ENCODE measurements at regions not wholly inside any gene's neighbourhood (a gene's known extent, or its start where the extent isn't known, plus 50 kb on each side); places are given as distances from the start of the nearest gene placed in this dataset.
"Not testable (repeated sequence)": the region's sequence is repeated elsewhere in the genome, so short reads cannot be mapped to it uniquely, and the experiment has no call there.

DNA sequence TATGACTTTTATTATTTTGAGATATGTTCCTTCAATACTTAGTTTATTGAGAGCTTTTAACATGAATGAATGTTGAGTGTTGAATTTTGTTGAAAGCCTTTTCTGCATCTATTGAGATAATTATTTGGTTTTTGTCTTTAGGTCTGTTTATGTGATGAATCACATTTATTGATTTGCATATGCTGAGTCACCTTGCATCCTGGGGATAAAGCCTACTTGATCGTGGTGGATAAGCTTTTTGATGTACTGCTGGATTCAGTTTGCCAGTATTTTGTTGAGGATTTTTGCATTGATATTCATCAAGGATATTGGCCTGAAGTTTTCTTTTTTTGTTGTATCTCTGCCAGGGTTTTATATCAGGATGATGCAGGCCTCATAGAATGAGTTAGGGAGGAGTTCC lies 106.5 kb upstream of the DAZL start:
- not testable (repeated sequence) for DNase-seq

DNA sequence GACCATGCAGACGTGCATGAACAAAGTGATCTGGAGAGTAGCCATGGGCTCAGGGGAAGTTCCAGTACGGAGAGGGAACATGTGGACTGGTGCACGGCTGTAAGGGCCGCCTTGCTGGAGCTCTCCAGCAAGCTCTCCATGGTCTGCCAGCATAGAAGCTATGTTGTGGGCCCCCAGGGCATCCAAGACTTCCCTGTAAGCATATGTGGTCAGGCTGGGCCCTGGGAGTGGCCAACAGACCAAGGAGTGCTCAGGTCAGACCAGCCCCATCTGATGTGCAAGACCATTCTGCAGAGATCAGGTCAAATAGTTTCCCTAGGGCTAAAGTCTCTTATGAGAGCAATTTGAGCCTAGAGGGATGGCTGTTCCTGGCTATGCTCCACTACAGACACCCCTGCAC lies 110.1 kb upstream of the DAZL start:
- no peak for DNase-seq

GRCh38 chr3:16719426-16719825 lies 114.2 kb upstream of the DAZL start:
- DNase-seq = no peak

GRCh38 chr3:16720367-16720940 lies 115.2 kb upstream of the DAZL start:
- no peak for DNase-seq

GRCh38 chr3:16721494-16721893 lies 116.3 kb upstream of the DAZL start:
- DNase-seq = no peak

DNA sequence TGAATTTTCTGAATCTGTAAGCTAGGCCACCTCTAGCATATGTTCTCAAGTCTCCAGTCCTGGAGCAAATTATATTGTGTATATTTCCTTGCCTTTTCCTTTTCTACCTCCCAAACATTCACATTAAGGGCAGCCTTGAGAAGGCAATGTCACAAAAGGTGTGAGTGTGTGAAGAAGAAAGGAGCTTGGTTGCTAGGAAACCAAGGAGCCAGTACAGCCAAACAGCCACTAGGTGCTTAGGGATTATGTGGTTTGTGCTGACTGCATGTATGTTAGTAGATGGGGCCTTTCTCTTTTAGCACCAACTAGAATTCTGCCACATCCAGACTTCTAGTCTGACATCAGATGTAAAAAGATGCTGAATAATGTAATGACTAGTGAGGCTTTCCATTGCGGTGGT lies 118.8 kb upstream of the DAZL start:
- DNase-seq = no peak

- DNase-seq = no peak
Observed at GRCh38 chr3:16724487-16724886, 119.3 kb upstream of the DAZL start.

DNA sequence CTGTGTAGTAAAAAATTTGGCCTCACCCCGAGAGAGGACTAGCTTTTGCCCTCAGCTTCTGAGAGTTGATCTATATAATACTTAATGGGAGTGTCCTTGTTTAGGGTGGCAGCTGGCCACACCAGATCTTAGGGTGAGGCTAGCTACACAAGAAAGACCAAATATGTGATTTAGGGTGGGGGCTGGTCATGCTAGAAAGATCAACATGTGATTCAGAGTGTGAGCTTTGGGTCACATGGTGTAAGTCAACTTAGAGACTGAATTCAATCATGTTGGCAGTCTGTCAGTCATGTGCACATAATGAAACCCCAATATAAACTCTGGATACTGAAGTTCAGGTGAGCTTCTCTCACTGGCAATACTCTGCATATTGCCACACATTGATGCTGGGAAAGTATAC lies 120.7 kb upstream of the DAZL start:
- no peak for DNase-seq

GRCh38 chr3:16728770-16729745 lies 123.8 kb upstream of the DAZL start:
- DNase-seq = no peak

GRCh38 chr3:16738451-16738850 lies 133.2 kb upstream of the DAZL start:
- no peak for DNase-seq

DNA sequence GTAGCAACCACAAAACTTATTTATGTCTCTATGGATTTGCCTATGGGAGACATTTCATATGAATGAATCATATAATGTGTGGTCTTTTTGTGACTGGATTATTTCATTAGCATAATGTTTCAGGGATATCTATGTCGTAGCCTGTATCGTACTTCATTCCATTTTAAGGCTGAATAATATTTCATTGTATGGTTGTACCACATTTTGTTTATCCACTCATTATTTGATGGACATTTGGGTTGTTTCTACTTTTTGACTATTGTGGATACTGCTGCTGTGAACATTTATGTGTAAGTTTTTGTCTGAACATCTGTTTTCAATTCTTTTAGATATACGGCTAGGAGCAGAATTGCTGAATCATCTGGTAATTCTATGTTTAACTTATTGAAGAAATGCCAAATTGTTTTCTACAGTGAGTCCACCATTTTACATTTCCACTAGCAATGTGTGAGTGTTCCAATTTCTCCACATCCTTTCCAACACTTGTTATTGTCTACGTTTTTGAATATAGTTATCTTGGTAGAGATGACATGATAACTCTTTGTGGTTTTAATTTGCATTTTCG lies 134.4 kb upstream of the DAZL start:
- DNase-seq = no peak

GRCh38 chr3:16740515-16740914 lies 135.3 kb upstream of the DAZL start:
- no peak for DNase-seq

GRCh38 chr3:16741103-16741758 lies 136.0 kb upstream of the DAZL start:
- no peak for DNase-seq

GRCh38 chr3:16741890-16742289 lies 136.7 kb upstream of the DAZL start:
- no peak for DNase-seq

DNA sequence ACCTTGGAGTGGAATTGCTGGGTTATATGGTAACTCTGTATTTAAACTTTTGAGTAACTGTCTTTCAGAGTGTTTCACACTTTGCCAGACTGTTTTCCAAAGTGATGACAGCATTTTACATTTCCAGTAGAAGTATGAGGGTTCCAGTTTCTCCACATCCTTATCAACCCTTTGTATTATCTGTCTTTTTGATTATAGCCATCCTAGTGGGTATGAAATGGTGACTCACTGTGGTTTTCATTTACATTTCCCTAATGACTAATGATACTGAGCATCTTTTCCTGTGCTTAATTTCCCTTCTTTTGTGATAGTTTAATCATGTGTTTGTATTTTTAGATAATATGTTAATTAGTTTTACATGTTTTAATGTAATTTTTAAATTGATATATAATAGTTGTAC lies 138.1 kb upstream of the DAZL start:
- DNase-seq = no peak

GRCh38 chr3:16759227-16759903 lies 125.4 kb upstream of the PLCL2 start:
- no peak for DNase-seq

GRCh38 chr3:16761571-16761970 lies 123.2 kb upstream of the PLCL2 start:
- DNase-seq = no peak

DNA sequence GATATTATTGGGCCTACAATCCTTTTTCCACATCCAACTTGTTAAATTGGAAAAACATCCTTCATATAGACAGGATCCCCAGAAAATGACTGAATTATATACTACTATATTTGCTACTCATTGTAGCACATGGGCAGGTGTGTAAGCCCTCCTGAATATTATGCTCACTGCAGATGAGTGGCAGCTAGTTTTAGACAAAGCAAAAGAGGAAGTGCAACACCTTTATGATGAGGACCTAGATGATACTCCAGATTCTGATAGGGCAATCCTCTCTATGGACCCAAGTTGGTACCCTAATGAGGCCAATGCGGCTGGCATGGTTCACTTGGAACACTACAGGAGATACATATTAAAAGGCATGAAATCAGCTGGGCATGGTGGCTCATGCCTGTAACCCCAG lies 119.1 kb upstream of the PLCL2 start:
- no peak for DNase-seq

- DNase-seq = no peak
Observed at GRCh38 chr3:16767006-16767405, 117.7 kb upstream of the PLCL2 start.

GRCh38 chr3:16768014-16768413 lies 116.7 kb upstream of the PLCL2 start:
- no peak for DNase-seq

DNA sequence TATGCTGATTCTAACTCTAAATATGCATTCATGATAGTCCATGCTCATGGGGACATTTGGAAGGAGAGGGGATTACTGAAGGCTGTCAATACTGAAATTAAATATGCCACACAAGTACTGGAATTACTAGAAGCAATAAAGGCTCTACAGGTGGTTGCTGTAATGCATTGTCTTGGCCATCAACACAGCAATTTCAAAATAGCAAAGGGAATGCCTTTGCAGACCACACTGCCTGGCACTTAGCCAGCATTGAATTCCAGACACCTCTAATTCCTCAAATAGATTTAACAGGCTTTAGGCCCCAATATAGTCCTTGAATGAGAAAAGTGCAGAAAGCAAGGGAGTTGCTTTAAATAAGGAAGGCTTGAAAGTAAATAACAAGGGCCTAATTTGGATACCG lies 115.8 kb upstream of the PLCL2 start:
- DNase-seq = no peak

- no peak for DNase-seq
Observed at GRCh38 chr3:16769525-16769924, 115.2 kb upstream of the PLCL2 start.

DNA sequence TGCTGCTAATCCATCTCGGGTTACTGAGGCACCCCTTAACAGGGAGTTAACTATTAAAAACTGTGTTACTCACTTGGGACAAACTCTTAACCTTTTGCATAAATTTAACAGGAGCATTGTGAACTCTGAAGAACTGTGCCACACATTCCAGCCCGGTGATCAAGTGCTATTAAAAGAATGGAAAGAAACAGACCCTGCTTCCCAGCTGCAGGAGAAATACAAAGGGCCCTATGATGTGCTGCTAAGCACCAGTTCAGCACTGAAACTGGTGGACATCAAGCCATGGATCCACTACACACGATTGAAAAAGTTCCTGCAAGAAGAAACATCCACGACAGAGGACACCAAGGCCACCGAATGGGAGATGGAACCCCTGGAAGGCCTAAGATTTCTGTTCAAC lies 114.7 kb upstream of the PLCL2 start:
- DNase-seq = no peak
